RWPE1 (cell line): ENCODE measurements at regions not wholly inside any gene's neighbourhood (a gene's known extent, or its start where the extent isn't known, plus 50 kb on each side); places are given as distances from the start of the nearest gene placed in this dataset.
A peak's percentile ranks its signal among the peaks of the same experiment; 100 is the strongest.

Source experiments
- CTCF ChIA-PET: fragments of 350-600 bp; sonication (Branson Sonifier 250); formaldehyde crosslinking; extraction: SDS; loops from one replicate; lab custom pipeline; 2021; lab: Yijun Ruan, JAX
- POLR2A ChIA-PET: fragments of 400-600 bp; formaldehyde crosslinking; extraction: SDS; loops from one replicate; lab custom pipeline; 2020; ENCODE audit warnings: antibody characterized with exemption; ENCODE audit not compliant: low non-redundant PET; lab: Yijun Ruan, JAX
- DNase-seq: peaks from one replicate; pipeline ENCODE4 v3.0.0; 2012; ENCODE audit warnings: low spot score
- H3K27ac ChIP-seq: fragments of 450-650 bp; 2 replicates; pipeline ENCODE4 v1.5.1; 2017
- CTCF ChIP-seq: fragments of 450-650 bp; conservative IDR thresholded peaks from 2 replicates; pipeline ENCODE4 v1.5.1; 2017; ENCODE audit warnings: low read depth, mild to moderate bottlenecking

- no peak overlapping the region for H3K27ac ChIP-seq
- TF ChIP-seq CTCF, result no peak
- ChIA-PET CTCF (interaction anchor here (0.5 kb wide), 1 partner anchor 639 kb away, joined by 4 read pairs; no protein-coding TSS in a partner anchor), POLR2A (no interaction called here)
- no peak for DNase-seq
These were observed 555.4 kb upstream of the CLINT1 start for GRCh38 chr5:158414333-158414762.

- H3K27ac ChIP-seq, result no peak overlapping the region
- POLR2A ChIA-PET, result no interaction called here
- DNase-seq, result no peak
- CTCF ChIA-PET, result no interaction called here
- no peak for TF ChIP-seq CTCF
These were observed 554.3 kb upstream of the CLINT1 start for GRCh38 chr5:158413122-158413680.

GRCh38 chr5:158410976-158411375 lies 552.0 kb upstream of the CLINT1 start:
- H3K27ac ChIP-seq, result no peak overlapping the region
- TF ChIP-seq CTCF, result no peak
- ChIA-PET POLR2A (no interaction called here), CTCF (no interaction called here)
- DNase-seq, result no peak

GRCh38 chr5:158409507-158409906 lies 550.6 kb upstream of the CLINT1 start:
- no peak for DNase-seq
- ChIA-PET CTCF (interaction anchor here (0.6 kb wide), 1 partner anchor 171 kb away, joined by 4 read pairs; no protein-coding TSS in a partner anchor), POLR2A (interaction anchor here (0.6 kb wide), 1 partner anchor 13 kb away, joined by 3 read pairs; no protein-coding TSS in a partner anchor)
- H3K27ac ChIP-seq, result no peak overlapping the region
- TF ChIP-seq CTCF, result no peak

GRCh38 chr5:158407824-158408195 lies 548.9 kb upstream of the CLINT1 start:
- CTCF ChIA-PET, result interaction anchor here (0.6 to 0.7 kb wide), 2 partner anchors 245 to 679 kb away, joined by 3 to 5 read pairs; no protein-coding TSS in a partner anchor
- no peak for TF ChIP-seq CTCF
- POLR2A ChIA-PET, result interaction anchor here (0.6 kb wide), 1 partner anchor 59 kb away, joined by 7 read pairs; no protein-coding TSS in a partner anchor
- H3K27ac ChIP-seq, result no peak overlapping the region
- DNase-seq, result no peak

GRCh38 chr5:158406884-158407823 lies 548.2 kb upstream of the CLINT1 start:
- peak; percentile 77 for DNase-seq
- CTCF ChIA-PET, result interaction anchor here (0.6 to 0.7 kb wide), 2 partner anchors 244 to 680 kb away, joined by 3 to 5 read pairs; no protein-coding TSS in a partner anchor
- no peak for TF ChIP-seq CTCF
- no peak overlapping the region for H3K27ac ChIP-seq
- POLR2A ChIA-PET, result interaction anchor here (0.6 kb wide), 1 partner anchor 60 kb away, joined by 7 read pairs; no protein-coding TSS in a partner anchor
